ENCODE measurements at regions not wholly inside any gene's neighbourhood (a gene's known extent, or its start where the extent isn't known, plus 50 kb on each side); places are given as distances from the start of the nearest gene placed in this dataset.
"Not testable (repeated sequence)": the region's sequence is repeated elsewhere in the genome, so short reads cannot be mapped to it uniquely, and the experiment has no call there.

GRCh38 chr13:64782466-64782865 lies 2447.7 kb downstream of the PCDH9 start:
- no peak for DNase-seq

GRCh38 chr13:64778002-64778401 lies 2452.1 kb downstream of the PCDH9 start:
- no peak for DNase-seq

- no peak for DNase-seq
Observed at GRCh38 chr13:64774915-64775314, 2455.2 kb downstream of the PCDH9 start.

- DNase-seq: no peak
Observed at GRCh38 chr13:64770743-64771142, 2459.4 kb downstream of the PCDH9 start.

GRCh38 chr13:64767054-64767453 lies 2463.1 kb downstream of the PCDH9 start:
- DNase-seq: no peak

GRCh38 chr13:64765636-64766035 lies 2464.5 kb downstream of the PCDH9 start:
- DNase-seq: no peak

GRCh38 chr13:64758521-64759244 lies 2471.5 kb downstream of the PCDH9 start:
- DNase-seq: no peak

GRCh38 chr13:64756621-64757020 lies 2473.5 kb downstream of the PCDH9 start:
- DNase-seq: no peak

GRCh38 chr13:64755961-64756360 lies 2474.2 kb downstream of the PCDH9 start:
- DNase-seq: no peak

- DNase-seq: no peak
Observed at GRCh38 chr13:64753233-64754000, 2476.7 kb downstream of the PCDH9 start.

GRCh38 chr13:64749301-64749700 lies 2480.8 kb downstream of the PCDH9 start:
- DNase-seq: no peak

- DNase-seq: no peak
Observed at GRCh38 chr13:64746845-64747244, 2483.3 kb downstream of the PCDH9 start.

- DNase-seq: no peak
Observed at GRCh38 chr13:64740493-64740892, 2489.6 kb downstream of the PCDH9 start.

GRCh38 chr13:64725492-64725891 lies 2504.6 kb downstream of the PCDH9 start:
- DNase-seq: no peak

GRCh38 chr13:64723724-64724123 lies 2506.4 kb downstream of the PCDH9 start:
- DNase-seq: no peak

GRCh38 chr13:64718116-64718515 lies 2512.0 kb downstream of the PCDH9 start:
- no peak for DNase-seq

- DNase-seq: no peak
Observed at GRCh38 chr13:64716936-64717335, 2513.2 kb downstream of the PCDH9 start.

GRCh38 chr13:64709079-64709478 lies 2521.1 kb downstream of the PCDH9 start:
- DNase-seq: no peak

GRCh38 chr13:64704121-64704649 lies 2526.0 kb downstream of the PCDH9 start:
- no peak for DNase-seq

- DNase-seq: no peak
Observed at GRCh38 chr13:64697226-64697625, 2532.9 kb downstream of the PCDH9 start.

- no peak for DNase-seq
Observed at GRCh38 chr13:64688893-64689677, 2541.1 kb downstream of the PCDH9 start.

- not testable (repeated sequence) for DNase-seq
Observed at GRCh38 chr13:64686536-64686935, 2543.6 kb downstream of the PCDH9 start.
